ENCODE measurements at regions not wholly inside any gene's neighbourhood (a gene's known extent, or its start where the extent isn't known, plus 50 kb on each side); places are given as distances from the start of the nearest gene placed in this dataset.
A peak's percentile ranks its signal among the peaks of the same experiment; 100 is the strongest.

DNA sequence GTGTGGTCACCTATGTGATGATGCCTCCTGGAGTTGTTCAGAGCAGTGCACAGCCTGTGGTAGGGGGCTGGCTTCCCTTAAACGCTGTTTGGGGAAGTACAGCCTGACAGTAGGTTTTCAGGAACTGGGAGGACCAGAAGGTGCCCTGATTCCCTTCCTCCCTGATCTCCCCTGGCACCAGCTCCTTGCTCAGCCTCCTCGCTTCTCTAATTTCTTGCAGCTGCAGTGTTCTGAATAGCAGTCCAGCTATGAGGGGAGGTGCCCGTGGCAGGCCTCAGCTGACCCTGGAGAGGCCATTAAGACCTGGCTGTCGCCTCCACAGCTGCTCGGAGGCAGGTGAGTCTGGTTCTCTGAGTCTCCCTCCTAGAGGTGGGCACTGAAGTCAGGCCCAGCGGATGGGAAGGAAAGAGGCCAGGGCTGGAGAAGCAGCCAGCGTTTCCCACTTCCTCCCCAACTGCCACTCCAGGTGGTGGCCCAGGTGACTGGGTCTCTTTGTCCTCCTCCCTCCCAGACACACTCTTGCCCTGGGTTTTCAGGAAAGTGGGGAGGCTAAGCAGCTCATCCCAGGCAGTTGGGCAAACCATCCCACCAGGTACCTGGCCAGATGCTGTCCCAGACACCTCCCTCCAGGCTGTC is 52.0 kb upstream of the RPL11 start:
- no peak overlapping the region for H3K27ac ChIP-seq (ENCODE audit: low read depth, low read length)
- WGBS, 3 donors = 37 to 62% (median 50%) methylated on average over 7 of the region's 7 CpGs

DNA sequence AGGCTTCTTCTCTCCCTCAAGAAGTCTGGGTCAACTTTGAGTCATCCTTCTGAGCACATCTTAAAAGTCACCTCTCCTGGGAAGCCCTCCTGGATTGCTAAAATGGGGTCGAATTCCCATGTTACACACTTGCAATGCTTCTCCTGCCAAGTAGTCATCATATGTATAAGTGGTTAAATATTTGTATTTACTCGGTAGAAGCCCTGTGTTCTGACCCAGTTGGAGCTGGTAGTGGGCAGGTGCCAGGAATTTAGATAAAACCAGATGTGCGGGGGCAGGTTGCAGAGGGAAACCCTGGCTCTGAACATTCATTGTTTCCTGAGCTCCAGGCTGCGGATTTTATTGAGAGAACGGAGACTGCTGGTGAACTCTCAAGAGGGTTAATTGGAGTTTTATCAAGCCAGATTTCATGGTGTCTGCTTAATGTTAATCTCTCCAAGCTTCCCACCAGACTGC is 52.8 kb upstream of the RPL11 start:
- WGBS, 3 donors = 25 to 41% (median 39%) methylated on average over 5 of the region's 5 CpGs
- H3K27ac ChIP-seq (ENCODE audit: low read depth, low read length) = no peak overlapping the region

DNA sequence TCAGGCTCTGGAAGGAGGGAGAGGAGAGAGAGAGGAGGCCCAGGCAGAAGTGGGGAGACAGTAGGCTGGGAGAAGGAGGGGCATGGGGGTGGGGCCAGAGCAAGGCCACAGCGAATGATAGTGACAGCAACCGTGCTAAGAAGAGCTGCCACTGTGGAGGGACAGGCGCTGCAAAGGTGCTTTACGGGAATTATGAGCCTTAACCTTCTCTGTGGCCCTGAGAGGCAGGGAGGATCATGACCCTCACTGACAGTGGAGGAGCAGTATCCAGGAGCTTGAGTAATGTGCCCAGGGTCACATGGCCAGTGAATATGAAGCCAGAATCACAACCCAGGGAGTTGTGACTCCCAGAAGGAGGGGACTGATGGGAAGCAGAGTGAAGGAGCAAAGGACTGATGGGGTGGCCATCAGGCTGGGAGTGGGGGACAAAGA is 53.4 kb upstream of the RPL11 start:
- H3K27ac ChIP-seq (ENCODE audit: low read depth, low read length) = no peak overlapping the region
- 52 to 67% (median 55%) methylated on average over 4 of the region's 4 CpGs for WGBS, 3 donors

DNA sequence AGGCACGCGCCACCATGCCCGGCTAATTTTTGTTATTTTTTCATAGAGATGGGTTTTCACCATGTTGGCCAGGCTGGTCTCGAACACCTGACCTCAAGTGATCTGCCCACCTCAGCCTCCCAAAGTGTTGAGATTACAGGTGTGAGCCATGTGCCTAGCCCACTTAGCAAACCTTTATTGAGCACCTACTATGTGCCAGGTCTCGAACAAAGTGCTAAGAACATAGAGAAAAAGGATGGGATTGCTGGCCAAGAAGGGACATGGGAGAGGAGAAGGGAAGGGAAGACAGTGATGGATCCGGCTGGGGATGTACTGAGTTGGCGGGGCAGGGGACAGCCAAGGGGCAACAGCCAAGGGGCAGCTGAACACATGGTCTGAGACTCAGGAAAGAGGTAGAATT is 55.6 kb upstream of the RPL11 start:
- 96 to 99% (median 97%) methylated on average over 7 of the region's 7 CpGs for WGBS, 3 donors
- no peak overlapping the region for H3K27ac ChIP-seq (ENCODE audit: low read depth, low read length)

DNA sequence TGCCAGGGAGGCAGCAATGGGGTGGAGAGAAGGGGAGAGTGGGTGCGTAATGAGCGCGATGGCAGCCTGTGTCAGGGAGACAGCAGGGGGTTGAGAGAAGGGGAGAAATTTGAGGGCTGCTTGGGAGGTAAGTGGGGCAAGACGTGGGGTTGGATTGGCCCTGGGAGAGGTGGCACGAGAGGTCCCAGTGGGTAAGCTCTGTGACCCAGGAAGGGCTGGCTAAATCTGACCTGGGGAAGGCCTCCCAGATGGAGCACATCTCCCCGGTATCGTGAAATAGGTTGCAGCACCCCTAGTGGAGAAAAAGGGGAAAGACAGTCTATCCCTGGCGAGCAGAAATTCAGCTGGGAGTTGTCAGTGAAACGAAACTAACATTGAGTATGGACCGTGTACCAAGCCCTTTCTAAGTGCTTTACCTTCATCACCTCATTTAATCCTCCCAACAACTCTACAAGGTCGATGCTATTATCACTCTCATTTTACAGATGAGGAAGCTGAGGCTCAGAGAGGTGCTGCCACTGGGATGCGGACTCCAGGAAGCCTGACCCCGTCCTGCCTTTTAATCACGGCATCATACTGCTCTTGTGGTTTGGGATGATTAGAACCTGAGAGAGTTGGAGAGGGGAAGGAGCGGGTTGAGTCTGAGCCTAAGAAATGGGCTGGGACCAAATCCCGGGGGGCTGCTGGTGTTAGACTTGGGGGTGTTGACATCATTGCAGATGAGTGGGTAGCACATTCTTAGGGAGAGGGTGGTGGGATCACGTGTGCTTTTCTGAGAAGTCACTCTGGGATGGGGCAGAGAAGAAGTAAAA is 56.6 kb upstream of the RPL11 start:
- H3K27ac ChIP-seq (ENCODE audit: low read depth, low read length) = peak overlapping the region; percentile 26
- 23 to 33% (median 25%) methylated on average over 17 of the region's 17 CpGs for WGBS, 3 donors

DNA sequence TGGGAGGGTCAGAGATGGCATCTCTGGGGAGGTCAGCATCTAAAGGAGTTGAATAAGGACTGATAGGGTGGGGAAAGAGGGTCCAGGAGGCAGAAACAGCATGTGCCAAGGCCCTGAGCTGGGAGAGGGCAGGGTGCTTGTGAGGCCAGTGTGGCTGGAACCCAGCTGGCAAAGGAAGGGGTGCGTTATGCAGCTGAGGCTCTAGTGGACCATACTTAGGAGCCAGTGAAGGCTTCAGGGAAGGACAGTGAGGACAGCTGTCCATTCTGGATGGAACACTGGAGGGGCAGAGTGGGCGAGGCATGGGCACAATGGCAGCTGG is 57.1 kb upstream of the RPL11 start:
- H3K27ac ChIP-seq (ENCODE audit: low read depth, low read length) = no peak overlapping the region
- 67 to 73% (median 67%) methylated on average over 2 of the region's 2 CpGs for WGBS, 3 donors

DNA sequence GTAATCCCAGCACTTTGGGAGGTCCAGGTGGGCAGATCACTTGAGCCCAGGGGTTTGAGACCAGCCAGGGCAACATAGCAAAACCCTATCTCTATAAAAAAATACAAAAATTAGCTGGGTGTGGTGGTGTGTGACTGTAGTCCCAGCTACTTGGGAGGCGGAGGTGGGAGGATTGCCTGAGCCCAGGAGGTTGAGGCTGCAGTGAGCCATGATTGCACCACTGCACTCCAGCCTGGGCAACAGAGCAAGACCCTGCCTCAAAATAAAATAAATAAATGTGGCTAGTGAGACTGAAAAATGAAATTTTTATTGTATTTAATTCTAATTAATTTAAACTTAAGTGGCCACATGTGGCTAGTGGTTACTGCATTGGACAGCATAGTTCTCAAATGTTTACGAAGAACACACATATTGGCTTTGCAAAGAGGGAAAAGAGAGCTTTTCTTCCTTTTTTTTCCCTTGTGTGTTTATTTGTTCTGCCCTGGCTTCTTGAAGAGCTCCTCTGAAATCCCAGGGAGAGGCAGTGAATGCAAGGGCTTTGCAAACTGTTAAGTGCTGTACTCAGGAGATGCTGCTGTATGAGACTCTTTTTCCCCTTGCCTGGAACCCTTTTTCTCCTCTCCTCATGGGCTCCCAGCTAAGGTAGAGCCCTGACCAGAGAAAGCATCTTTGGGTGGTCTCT is 59.0 kb upstream of the RPL11 start:
- WGBS, 3 donors = 97 to 100% (median 98%) methylated on average over 2 of the region's 2 CpGs

DNA sequence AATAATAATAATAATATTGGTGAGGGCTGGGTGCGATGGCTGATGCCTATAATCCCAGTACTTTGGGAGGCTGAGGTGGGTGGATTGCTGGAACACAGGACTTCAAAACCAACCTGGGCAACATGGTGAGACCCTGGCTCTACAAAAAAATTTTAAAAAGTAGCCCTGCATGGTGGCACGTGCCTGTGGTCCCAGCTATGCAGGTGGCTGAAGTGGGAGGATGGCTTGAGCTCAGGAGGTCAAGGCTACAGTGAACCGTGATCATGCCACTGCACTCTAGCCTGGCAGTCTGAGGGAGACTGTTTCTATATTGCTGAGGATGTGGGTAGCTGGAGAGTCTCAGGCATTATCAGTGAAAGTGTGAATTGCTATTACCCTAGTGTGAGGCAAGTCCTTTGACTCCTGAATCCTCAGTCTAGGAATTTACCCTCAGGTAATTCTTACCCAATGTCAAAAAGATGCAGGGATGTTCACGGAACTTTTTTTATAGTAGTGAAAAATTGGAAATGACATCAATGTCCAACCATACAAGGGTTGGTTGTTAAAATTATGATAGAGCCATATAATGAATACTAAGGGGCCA is 61.8 kb upstream of the RPL11 start:
- 82 to 87% (median 86%) methylated on average over 4 of the region's 4 CpGs for WGBS, 3 donors
- H3K27ac ChIP-seq (ENCODE audit: low read depth, low read length) = no peak overlapping the region

More for the DNA sequence above, 59.0 kb upstream of the RPL11 start:
- H3K27ac ChIP-seq (ENCODE audit: low read depth, low read length) = no peak overlapping the region

DNA sequence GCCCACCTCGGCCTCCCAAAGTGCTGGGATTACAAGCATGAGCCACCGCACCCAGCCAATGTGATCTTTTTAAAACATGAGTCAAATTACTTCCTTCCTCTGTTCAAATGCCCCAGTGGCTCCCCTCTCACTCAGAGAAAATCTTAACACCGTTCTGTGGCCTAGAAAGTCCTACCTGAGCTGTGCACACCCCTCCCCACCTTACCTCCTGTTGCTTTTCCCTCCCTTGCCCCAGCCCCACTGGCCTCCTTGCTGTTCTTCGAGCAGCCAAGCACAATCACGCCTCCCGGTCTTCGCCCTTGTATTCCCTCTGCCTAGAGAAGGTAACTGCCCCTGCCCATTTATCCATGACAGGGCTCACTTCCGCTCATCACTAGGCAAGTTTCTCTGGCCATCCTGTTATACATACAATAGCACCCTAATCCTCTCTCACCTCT is 62.6 kb upstream of the RPL11 start:
- WGBS, 3 donors = 63 to 71% (median 68%) methylated on average over 8 of the region's 8 CpGs
- H3K27ac ChIP-seq (ENCODE audit: low read depth, low read length) = no peak overlapping the region

DNA sequence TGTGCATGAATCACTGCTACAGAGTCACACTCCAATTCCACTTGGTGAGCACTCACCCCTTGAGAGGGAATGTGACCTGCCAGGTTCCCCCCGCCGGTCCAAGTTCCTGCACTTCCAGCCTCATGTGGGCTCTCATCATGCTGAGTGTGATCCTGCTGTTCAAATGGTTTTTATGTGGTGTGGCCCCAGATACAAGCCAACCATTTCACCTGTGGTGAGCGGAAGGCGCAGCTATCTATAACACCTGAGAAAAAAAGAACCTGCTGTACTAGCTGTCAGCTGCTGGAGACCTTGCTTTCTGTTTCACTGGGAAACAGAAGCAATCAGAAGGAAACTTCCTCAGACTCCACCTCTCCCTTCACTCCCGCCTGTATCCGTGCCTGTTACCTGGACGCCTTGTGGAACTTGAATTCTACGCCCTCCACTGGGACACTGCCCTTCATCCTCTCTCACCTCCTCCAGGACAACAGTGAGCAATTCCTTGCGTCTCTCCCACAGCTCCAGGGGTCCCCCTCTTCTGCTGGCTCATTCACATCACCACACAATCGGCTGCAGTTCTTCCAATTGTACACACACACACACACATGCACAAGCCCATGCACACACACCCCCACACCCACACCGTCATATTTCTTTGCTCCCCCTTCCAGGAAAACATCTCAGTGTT is 64.4 kb upstream of the RPL11 start:
- no peak overlapping the region for H3K27ac ChIP-seq (ENCODE audit: low read depth, low read length)
- 25 to 79% (median 78%) methylated on average over 11 of the region's 11 CpGs for WGBS, 3 donors

DNA sequence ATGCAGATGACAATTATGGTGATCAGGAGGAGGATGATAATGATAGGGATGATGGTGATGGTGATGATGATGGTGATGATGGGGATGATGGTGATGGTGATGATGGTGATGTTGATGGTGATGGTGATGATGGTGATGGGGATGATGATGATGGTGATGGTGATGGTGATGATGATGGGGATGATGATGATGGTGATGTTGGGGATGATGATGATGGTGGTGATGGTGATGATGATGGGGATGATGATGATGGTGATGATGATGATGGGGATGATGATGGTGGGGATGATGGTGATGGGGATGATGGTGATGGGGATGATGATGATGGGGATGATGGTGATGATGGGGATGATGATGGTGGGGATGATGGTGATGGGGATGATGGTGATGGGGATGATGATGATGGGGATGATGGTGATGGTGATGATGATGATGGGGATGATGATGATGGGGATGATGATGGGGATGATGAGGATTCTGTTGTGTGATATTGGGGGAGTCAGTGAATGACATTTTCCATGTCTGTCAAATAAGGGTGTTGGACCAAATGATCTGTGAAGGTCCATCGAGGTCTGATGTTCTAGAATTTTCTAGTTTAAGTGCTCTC is 65.6 kb upstream of the RPL11 start:
- WGBS, 3 donors = 81 to 94% (median 93%) methylated on average over 1 of the region's 1 CpG
- H3K27ac ChIP-seq (ENCODE audit: low read depth, low read length) = no peak overlapping the region

DNA sequence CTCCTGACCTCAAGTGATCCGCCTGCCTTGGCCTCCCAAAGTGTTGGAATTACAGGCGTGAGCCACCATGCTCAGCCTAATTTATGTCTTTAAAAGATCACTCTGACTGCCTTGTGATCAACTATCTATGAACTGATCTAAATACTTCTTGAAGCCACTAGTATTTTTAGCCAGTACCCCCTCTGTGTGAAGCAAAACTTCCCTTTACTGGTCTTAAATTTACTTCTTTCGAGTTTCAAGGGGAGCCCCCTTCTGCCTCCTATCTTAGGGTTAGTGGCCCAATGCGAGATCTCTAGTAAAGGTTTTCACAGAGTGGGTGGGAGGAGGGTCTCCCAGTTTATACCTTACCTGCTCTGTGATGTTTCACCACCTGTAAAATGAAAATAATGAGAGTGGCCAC is 66.1 kb upstream of the RPL11 start:
- 84 to 96% (median 84%) methylated on average over 4 of the region's 4 CpGs for whole genome bisulfite sequencing, 3 donors
- H3K27ac ChIP-seq (ENCODE audit: low read depth, low read length) = no peak overlapping the region

DNA sequence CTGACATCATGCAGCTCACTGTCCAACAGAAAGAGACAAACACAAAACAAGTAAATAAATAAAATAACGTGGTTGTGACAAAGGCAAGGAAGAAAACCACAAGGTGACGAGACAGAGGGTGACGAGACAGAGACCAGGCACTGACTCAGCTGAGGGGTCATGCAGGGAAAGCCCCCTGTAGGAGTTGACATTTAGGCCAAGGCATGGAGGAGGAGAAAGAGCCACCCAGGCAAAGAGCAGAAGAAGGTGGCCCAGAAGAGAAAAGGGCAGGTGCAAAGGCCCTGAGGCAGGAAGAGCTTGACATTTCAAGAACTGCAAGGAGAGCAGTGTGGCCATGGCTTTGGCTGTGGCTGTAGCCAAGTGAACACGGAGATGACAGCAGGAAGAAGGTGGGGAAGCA is 65.1 kb upstream of the ID3 start:
- WGBS, 3 donors = 69 to 90% (median 74%) methylated on average over 4 of the region's 4 CpGs

DNA sequence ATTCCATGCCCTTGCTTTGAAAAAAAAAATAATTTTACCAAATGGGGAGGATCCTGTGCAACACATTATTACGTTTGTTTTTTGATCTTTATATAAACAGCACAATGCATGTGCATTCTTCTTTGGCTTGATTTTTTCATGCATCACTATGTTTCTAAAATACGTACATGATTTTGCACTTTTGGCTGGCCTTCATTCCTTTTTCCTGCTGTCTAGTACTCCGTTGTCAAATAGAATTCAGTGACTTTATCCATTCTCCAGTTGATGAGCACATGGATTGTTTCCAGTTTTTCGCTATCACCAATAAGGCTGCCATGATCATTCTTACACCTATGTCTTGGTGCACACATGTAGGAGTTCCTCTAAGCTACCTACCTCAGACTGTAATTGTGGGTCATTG is 63.0 kb upstream of the ID3 start:
- WGBS, 3 donors = 95 to 97% (median 96%) methylated on average over 4 of the region's 4 CpGs

More for the DNA sequence above, 65.1 kb upstream of the ID3 start:
- no peak overlapping the region for H3K27ac ChIP-seq (ENCODE audit: low read depth, low read length)

DNA sequence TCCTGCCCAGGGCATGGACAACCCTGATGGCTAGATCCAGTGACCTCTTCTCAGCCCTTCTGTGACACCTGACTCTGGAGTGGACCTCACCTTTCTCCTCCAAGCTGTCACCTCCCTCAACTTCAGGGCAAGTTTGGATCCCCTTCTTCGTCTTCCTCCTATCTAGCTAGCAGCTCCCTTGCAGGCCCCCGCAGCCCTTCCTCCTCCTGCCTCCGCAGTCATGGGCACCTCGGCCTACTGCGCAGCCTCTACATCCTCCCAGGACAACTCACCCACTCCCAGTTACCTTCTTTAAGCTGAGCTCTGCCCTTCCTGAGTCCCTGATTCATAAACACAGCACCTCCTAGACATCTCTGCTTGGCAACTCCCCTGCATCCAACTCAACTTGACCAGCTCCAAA is 61.3 kb upstream of the ID3 start:
- H3K27ac ChIP-seq (ENCODE audit: low read depth, low read length) = no peak overlapping the region
- WGBS, 3 donors = 85 to 99% (median 85%) methylated on average over 5 of the region's 5 CpGs

More for the DNA sequence above, 63.0 kb upstream of the ID3 start:
- H3K27ac ChIP-seq (ENCODE audit: low read depth, low read length) = no peak overlapping the region

DNA sequence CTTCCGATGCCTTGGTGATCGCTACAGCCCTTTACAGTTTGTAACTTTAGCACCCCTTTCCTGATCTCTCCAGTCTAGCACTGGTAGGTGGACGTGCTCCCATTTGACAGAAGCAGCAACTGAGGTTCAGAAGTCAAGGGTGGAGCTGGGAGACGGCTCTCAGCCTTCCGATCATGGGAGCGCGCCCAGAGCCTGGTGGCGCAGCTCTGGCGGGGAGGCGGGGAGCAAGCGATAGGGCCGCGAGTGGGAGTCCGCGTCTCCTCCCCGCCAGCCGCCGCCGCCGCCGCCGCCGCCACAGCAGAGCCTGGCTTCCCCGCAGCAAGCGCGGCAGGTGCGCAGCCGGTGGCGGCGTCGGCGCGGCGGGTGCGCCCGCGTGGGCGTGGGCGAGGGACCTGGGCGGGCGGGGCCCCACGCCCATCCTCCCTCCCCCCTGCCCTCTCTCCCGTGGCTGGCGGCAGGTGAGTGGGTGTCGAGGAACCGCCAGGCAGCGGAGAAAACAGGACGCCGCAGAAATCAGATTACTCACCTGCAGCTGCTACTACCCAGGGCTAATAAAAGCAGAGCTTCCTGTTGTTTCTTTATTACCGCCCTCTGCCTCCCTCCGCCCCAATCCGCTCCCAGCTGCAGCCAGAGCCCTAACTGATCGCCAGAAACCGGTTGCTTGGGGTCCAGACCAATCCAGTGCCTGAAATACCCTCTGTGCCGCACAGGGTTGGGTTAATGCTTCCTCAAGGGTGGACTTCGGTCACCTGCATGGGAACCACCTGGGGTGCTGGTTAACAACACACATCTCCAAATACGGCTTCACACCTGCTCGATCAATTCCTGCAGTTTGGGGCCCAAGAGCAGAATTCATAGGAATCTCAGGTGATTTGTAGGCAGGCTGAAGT is 60.2 kb upstream of the ID3 start:
- WGBS, 3 donors = 7 to 15% (median 9%) methylated on average over 31 to 58 of the region's 58 CpGs
- no peak overlapping the region for H3K27ac ChIP-seq (ENCODE audit: low read depth, low read length)

DNA sequence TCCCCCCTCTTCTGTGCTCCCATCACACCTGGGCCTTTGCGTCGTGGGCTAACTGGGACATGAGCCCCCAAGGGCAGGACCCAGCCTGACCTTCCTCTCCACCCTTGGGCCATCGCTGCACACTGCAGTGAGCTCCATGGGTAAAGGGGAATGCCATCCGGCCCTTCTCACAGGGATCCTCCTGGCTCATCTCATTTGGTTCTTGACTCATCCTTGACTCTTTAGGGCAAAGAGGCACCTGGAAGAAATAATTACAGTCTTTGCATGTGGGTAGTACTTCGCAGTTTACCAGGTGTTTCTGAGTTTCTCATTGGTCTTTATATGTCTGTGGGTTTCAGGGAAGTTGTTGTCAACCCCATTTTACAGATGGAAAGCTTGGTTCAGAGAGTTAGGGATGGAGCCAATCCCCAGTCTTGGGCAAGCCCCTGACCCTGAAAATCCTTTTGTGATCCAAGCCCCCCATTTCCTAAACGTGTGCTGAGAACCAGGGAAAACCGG is 59.3 kb upstream of the ID3 start:
- 88 to 90% (median 89%) methylated on average over 7 of the region's 7 CpGs for WGBS, 3 donors
- no peak overlapping the region for H3K27ac ChIP-seq (ENCODE audit: low read depth, low read length)

Data from adipose tissue (tissue), 3 donors.